ENCODE measurements at regions not wholly inside any gene's neighbourhood (a gene's known extent, or its start where the extent isn't known, plus 50 kb on each side); places are given as distances from the start of the nearest gene placed in this dataset.

DNA sequence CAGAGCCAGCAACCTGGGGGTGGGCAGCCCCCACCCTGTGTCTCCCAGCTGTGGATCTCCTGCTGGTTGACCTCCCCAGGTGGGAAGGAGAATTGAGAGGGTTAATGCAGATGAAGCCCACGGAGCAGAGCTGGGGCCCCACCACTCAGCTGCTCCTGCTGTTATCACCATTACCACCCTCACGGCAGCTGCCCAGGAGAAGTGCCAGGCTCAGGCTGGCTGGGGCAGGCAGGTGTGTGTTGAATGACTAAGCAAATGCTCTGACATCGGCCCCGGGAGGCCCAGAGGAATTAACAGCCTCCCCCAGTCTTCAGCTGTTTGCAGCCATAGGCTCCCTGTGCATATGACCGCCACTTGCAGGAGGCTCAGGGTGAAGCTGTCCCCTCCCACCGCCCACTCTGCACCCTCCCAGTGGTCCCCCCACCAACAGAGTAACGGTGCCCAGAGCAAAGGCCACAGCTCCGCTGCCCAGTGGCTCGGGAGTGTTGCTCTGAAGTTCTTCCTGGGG, 133.8 kb downstream of the CPZ start:
- TF ChIP-seq, protein P1, sequence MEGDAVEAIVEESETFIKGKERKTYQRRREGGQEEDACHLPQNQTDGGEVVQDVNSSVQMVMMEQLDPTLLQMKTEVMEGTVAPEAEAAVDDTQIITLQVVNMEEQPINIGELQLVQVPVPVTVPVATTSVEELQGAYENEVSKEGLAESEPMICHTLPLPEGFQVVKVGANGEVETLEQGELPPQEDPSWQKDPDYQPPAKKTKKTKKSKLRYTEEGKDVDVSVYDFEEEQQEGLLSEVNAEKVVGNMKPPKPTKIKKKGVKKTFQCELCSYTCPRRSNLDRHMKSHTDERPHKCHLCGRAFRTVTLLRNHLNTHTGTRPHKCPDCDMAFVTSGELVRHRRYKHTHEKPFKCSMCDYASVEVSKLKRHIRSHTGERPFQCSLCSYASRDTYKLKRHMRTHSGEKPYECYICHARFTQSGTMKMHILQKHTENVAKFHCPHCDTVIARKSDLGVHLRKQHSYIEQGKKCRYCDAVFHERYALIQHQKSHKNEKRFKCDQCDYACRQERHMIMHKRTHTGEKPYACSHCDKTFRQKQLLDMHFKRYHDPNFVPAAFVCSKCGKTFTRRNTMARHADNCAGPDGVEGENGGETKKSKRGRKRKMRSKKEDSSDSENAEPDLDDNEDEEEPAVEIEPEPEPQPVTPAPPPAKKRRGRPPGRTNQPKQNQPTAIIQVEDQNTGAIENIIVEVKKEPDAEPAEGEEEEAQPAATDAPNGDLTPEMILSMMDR (IDR thresholded peaks at IDR 0.05), result no peak
- TF ChIP-seq POLR2A (IDR thresholded peaks at IDR 0.05), result no peak
- TF ChIP-seq POLR2AphosphoS5 (IDR thresholded peaks at IDR 0.05), result no peak
- 54% methylated on average over 9 of the region's 9 CpGs for WGBS
- peaks cover 4% of the 10 kb centered on the region for H3K27me3 ChIP-seq (replicated peaks; ENCODE audit: insufficient read depth)
- DNase-seq (ENCODE audit: low spot score), result no peak
- no peak overlapping the region for H3K4me3 ChIP-seq
- H3K4me1 ChIP-seq (replicated peaks), result no peaks in the 10 kb centered on the region
- no peak overlapping the region for H3K27ac ChIP-seq
- no peaks in the 10 kb centered on the region for H3K9me3 ChIP-seq
- no peaks in the 10 kb centered on the region for H3K36me3 ChIP-seq
- intact Hi-C loops (cut with DNase I), result no loop called here

GRCh38 chr4:8725845-8726244, 133.3 kb downstream of the CPZ start:
- DNase-seq (ENCODE audit: low spot score), result no peak
- intact Hi-C loops (cut with DNase I), result no loop called here
- H3K36me3 ChIP-seq, result no peaks in the 10 kb centered on the region
- no peak overlapping the region for H3K4me3 ChIP-seq
- no peaks in the 10 kb centered on the region for H3K9me3 ChIP-seq
- no peak overlapping the region for H3K27ac ChIP-seq
- peaks cover 4% of the 10 kb centered on the region for H3K27me3 ChIP-seq (replicated peaks; ENCODE audit: insufficient read depth)
- TF ChIP-seq, protein P1 (IDR thresholded peaks at IDR 0.05), result no peak
- no peak for TF ChIP-seq POLR2A (IDR thresholded peaks at IDR 0.05)
- TF ChIP-seq POLR2AphosphoS5 (IDR thresholded peaks at IDR 0.05), result no peak
- 78% methylated on average over 10 of the region's 10 CpGs for WGBS
- no peaks in the 10 kb centered on the region for H3K4me1 ChIP-seq (replicated peaks)

- TF ChIP-seq, protein P1 (IDR thresholded peaks at IDR 0.05), result no peak
- TF ChIP-seq POLR2AphosphoS5 (IDR thresholded peaks at IDR 0.05), result no peak
- no peak for TF ChIP-seq POLR2A (IDR thresholded peaks at IDR 0.05)
- no peak overlapping the region for H3K27ac ChIP-seq
- whole genome bisulfite sequencing, result 31% methylated on average over 20 of the region's 26 CpGs
- intact Hi-C loops (cut with DNase I), result no loop called here
- no peaks in the 10 kb centered on the region for H3K9me3 ChIP-seq
- no peaks in the 10 kb centered on the region for H3K36me3 ChIP-seq
- no peaks in the 10 kb centered on the region for H3K4me1 ChIP-seq (replicated peaks)
- H3K27me3 ChIP-seq (replicated peaks; ENCODE audit: insufficient read depth), result peaks cover 4% of the 10 kb centered on the region
- H3K4me3 ChIP-seq, result no peak overlapping the region
- no peak for DNase-seq (ENCODE audit: low spot score)
These were observed 132.7 kb downstream of the CPZ start for GRCh38 chr4:8725071-8725841.

- Histone ChIP-seq H3K27ac (no peak overlapping the region), H3K4me3 (no peak overlapping the region), H3K9me3 (no peaks in the 10 kb centered on the region), H3K36me3 (no peaks in the 10 kb centered on the region), H3K4me1 (replicated peaks) (no peaks in the 10 kb centered on the region), H3K27me3 (replicated peaks; ENCODE audit: insufficient read depth) (peaks cover 4% of the 10 kb centered on the region)
- TF ChIP-seq, protein P1 (IDR thresholded peaks at IDR 0.05), result no peak
- TF ChIP-seq POLR2A (IDR thresholded peaks at IDR 0.05) (no peak), POLR2AphosphoS5 (IDR thresholded peaks at IDR 0.05) (no peak)
- 47% methylated on average over 19 of the region's 20 CpGs for WGBS
- no peak for DNase-seq (ENCODE audit: low spot score)
- intact Hi-C loops (cut with DNase I), result no loop called here
These were observed 132.0 kb downstream of the CPZ start for GRCh38 chr4:8724436-8725070.
